AG10803 (cell line): ENCODE measurements at regions not wholly inside any gene's neighbourhood (a gene's known extent, or its start where the extent isn't known, plus 50 kb on each side); places are given as distances from the start of the nearest gene placed in this dataset.

Experiments
- DNase-seq: peaks from one replicate; pipeline ENCODE4 v3.0.0; 2010; ENCODE audit warnings: low read depth
- H3K4me3 ChIP-seq: 2 replicates; pipeline ENCODE4 v1.5.1; 2011; ENCODE audit warnings: mild to moderate bottlenecking, low read length, control low read depth
- TF ChIP-seq, protein P1 (sequence below): conservative IDR thresholded peaks from 2 replicates; pipeline ENCODE4 v1.5.1; 2011; ENCODE audit warnings: mild to moderate bottlenecking, low read length, control low read depth, inconsistent platforms

DNA sequence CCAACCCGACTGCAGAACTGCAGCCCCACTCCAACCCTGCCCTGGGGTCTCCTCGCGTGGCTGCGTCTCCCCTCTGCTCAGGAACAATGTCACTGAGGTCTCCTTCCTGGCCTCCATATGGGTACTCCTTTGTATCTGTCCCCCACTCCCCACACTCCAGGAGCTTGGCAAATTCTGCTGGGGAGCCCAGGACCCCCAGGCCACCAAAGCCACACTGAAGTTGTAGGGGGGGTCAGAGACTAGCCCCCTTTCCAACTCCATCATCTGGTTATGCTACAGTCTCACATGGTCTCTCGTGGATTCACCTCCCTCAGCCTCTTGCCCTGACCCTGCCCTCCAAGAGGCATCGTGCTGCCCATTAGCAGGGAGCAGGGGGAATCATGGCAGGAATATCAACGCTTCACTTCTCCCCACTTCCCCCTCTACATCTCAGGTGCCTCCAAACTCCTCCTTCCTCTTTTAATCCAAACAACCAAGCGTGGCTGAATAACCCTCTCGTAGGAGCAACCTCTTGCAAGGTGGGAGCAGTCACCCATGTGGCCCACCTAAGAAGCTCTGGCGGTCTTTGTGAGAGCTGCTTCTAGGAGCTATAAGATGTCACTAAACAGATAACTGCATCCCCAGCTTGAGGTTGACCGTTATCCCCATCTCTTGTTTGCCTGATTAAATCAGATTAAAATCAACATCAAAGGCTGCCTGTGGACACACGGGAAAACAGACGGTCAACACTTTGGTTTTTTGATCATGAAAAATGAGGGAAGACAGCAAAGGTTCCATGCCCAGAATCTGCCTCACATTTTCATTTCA is 86.4 kb downstream of the MIS18A start:
- no peak for DNase-seq
- H3K4me3 ChIP-seq: no peak overlapping the region
- TF ChIP-seq, protein P1, sequence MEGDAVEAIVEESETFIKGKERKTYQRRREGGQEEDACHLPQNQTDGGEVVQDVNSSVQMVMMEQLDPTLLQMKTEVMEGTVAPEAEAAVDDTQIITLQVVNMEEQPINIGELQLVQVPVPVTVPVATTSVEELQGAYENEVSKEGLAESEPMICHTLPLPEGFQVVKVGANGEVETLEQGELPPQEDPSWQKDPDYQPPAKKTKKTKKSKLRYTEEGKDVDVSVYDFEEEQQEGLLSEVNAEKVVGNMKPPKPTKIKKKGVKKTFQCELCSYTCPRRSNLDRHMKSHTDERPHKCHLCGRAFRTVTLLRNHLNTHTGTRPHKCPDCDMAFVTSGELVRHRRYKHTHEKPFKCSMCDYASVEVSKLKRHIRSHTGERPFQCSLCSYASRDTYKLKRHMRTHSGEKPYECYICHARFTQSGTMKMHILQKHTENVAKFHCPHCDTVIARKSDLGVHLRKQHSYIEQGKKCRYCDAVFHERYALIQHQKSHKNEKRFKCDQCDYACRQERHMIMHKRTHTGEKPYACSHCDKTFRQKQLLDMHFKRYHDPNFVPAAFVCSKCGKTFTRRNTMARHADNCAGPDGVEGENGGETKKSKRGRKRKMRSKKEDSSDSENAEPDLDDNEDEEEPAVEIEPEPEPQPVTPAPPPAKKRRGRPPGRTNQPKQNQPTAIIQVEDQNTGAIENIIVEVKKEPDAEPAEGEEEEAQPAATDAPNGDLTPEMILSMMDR: no peak

DNA sequence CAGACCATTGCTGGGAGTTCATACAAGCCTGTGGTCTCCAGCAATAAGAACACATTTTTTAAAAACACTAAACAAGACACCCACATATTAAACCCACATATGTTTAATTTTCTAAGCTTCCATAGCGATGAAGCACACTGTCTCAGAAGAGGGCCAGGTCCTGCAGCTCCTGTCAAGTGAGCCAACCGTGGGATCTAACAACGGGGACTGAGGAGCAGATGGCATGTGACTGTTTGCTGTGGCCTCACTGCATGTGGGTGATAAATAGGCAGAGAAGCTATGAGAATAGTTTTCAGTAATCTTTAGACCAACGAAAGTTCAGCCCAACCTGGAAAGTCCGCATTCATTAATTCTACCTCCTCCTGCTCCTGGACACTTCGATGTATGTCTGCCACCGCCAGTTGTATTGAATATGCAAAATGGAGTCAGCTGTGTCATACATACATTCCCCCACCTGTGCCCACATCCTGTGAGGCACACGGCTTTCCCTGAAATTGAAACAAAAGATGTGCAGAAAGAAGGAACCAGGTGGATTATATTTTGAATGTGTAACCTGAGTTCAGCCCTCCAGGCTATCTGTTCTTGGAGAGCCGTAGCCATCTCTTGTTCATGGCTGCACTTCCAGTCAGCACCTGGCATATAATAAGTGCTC is 88.2 kb downstream of the MIS18A start:
- H3K4me3 ChIP-seq: no peak overlapping the region
- TF ChIP-seq, protein P1: no peak
- DNase-seq: no peak

DNA sequence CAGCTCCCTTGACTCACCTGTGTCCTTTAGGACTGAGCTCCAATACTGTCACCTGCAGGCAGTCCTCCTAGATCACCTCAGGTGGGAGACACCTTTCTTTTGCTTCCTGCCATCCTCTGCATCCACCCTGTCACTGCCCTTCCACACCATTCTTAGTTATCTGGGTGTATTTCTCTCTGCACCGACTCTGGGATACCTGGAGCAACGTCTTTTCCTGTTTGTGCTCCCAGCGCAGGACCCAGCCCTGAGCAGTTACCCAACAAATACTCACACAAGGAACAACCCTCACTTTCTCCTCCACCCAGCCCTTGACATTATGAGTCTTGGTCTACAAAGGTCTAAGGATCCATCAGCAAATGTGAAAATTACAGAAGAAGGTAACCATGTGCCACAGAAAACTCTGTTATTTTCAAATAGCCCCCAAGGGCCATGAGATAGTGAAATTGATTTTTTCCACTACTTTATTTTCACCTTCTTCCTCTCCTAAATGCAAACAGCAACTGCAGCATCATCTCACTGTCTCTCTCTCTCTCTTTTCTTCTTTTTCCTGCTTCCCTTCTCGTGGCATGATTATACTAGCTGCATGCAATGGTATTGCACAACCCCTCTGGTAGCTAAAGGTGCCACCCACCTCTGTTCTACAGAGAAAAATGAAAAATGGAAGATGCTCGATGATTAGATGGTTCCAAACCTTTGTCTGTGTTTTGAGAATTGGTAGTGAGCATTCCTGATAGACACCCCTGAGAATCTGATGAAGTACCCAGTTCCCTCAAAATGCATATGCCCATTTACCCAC is 89.0 kb downstream of the MIS18A start:
- TF ChIP-seq, protein P1: no peak
- no peak for DNase-seq
- H3K4me3 ChIP-seq: no peak overlapping the region

DNA sequence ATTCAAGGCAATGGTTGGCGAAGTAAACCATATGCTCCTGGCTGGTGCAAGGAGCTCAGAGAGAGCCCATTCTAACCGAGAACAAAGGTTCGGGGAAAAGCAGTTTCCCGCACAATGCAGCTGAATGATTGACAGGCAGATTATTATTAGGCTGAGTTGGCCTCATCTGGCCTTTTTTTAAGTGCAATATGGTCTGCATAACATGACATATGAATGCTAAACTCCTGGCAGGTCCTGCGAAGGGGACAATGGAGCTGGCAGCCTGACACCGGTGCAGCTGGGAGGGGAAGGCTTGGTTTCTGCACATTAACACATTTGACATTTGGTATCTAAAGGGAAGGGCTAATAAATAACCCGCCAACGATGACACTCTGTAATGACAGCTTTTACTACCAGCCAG is 92.0 kb downstream of the MIS18A start:
- no peak overlapping the region for H3K4me3 ChIP-seq
- DNase-seq: no peak
- TF ChIP-seq, protein P1: no peak

DNA sequence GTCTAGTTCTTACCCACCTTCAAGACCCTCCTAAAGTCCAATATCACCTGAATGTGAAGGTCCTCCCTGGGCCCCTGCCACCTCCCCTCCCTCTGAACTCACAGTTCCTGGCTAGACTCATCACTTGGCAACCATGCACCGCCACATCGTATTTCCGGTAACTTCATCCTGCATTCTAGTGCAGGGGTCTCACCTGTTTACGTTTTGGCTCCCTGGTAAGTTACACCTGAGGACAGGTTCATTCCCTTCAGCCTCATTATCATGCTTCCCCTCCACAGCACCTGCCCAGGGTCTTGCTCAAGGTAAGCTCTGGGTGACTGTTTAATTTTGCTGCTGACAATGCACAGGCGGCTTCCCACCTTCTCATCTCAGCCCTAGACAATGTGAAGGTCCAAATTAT is 93.1 kb downstream of the MIS18A start:
- TF ChIP-seq, protein P1: no peak
- no peak for DNase-seq
- no peak overlapping the region for H3K4me3 ChIP-seq

DNA sequence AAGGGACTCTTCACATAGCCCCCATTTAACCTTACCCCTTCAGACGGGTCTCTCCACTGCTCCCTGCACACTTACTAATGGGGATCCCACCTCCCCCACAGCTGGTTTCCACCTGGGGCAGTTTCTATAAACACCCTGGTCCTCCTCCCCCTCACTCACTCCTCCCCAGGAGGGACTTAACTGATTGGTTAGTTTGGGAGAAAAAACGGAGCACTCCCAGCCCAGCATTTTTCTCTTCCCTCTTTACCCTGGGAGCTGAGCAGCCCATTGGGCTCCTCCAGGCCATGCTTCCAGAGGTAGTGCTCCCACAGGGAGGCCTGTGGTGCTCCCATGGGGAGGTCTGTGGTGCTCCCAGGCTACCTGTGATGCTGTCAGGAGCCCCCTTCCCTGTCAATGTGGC is 93.7 kb downstream of the MIS18A start:
- DNase-seq: no peak
- no peak overlapping the region for H3K4me3 ChIP-seq
- TF ChIP-seq, protein P1: no peak
